Loucy (cell line): ENCODE measurements at regions not wholly inside any gene's neighbourhood (a gene's known extent, or its start where the extent isn't known, plus 50 kb on each side); places are given as distances from the start of the nearest gene placed in this dataset.
"Not testable (repeated sequence)": the region's sequence is repeated elsewhere in the genome, so short reads cannot be mapped to it uniquely, and the experiment has no call there.

Source experiments
- EZH2phosphoT487 ChIP-seq: fragments of 200-600 bp; IDR thresholded peaks from 2 replicates; pipeline ENCODE4 v1.6.1; 2018; ENCODE audit warnings: antibody characterized with exemption, mild to moderate bottlenecking, moderate library complexity, borderline replicate concordance
- TF ChIP-seq, protein P1 (sequence below): fragments of 200-600 bp; sonication (generic); conservative IDR thresholded peaks from 2 replicates; pipeline ENCODE4 v1.5.1; 2014; ENCODE audit warnings: mild to moderate bottlenecking, antibody characterized with exemption, low read length

GRCh38 chr20:29115097-29115496 lies 2142.4 kb upstream of the DEFB115 start:
- TF ChIP-seq, protein P1, sequence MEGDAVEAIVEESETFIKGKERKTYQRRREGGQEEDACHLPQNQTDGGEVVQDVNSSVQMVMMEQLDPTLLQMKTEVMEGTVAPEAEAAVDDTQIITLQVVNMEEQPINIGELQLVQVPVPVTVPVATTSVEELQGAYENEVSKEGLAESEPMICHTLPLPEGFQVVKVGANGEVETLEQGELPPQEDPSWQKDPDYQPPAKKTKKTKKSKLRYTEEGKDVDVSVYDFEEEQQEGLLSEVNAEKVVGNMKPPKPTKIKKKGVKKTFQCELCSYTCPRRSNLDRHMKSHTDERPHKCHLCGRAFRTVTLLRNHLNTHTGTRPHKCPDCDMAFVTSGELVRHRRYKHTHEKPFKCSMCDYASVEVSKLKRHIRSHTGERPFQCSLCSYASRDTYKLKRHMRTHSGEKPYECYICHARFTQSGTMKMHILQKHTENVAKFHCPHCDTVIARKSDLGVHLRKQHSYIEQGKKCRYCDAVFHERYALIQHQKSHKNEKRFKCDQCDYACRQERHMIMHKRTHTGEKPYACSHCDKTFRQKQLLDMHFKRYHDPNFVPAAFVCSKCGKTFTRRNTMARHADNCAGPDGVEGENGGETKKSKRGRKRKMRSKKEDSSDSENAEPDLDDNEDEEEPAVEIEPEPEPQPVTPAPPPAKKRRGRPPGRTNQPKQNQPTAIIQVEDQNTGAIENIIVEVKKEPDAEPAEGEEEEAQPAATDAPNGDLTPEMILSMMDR: not testable (repeated sequence)
- TF ChIP-seq EZH2phosphoT487: not testable (repeated sequence)
